GM19351 (cell line): ENCODE measurements at regions not wholly inside any gene's neighbourhood (a gene's known extent, or its start where the extent isn't known, plus 50 kb on each side); places are given as distances from the start of the nearest gene placed in this dataset.

Experiments
- ATAC-seq: cut with Tn5 transposase; IDR thresholded peaks from one replicate; pipeline ENCODE4 v1.9.1; 2021; ENCODE audit warnings: mild to moderate bottlenecking, moderate library complexity; ENCODE audit not compliant: unreplicated experiment

DNA sequence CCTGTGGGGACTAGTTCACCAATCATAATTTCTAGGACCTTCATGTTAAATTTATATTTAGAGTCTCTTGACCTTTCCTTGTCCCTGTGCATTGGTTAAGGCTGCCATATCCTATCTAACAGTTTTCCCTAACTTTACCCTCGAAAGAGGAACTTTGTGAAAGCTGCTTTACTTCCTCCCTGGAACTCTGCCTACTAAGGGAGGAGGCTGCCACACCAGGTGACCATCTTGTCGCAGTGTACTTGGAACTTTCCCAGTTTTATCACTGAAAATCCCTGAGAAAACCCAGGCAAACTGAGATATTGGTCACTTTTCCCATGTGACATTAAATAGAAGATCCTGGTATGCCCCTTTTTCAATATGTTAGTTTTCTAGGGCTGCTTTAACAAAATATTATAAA is 317.6 kb upstream of the TSHZ2 start:
- no peak for ATAC-seq

DNA sequence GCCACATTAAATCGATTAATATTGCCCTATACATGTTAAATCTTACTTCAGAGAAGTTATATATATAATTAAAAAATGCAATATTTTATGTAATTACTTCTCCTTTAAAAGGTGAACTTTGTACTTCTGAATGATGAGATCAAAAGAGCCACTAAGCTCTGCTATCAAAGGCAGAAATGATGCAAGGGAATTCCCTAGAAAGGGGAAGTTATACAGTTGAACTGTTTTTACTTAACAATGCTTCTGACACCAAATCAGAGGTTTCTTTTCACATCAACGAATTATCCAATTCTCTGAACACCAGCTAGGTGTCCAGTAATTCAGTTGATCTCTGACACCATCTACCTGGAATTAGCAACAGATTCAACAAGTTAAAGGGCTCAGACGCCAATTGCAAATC is 319.9 kb upstream of the TSHZ2 start:
- no peak for ATAC-seq

DNA sequence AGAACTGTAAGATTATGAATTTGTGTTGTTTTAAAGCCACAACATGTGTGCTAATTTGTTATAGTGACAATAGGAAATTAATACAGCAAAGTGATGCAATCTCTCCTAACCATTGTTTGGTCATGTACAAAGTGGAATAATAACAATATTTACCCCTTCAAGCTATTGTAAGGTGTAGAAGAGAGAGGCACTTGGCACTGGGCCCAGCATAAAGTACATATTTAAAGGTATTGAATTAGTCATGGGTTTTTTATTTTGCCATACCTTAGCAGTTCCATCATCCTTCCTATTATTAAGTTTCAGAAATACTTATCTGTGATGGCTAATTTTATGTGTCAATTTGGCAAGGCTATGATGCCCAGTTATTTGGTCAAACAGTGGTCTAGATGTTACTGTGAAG is 322.4 kb upstream of the TSHZ2 start:
- ATAC-seq = no peak

DNA sequence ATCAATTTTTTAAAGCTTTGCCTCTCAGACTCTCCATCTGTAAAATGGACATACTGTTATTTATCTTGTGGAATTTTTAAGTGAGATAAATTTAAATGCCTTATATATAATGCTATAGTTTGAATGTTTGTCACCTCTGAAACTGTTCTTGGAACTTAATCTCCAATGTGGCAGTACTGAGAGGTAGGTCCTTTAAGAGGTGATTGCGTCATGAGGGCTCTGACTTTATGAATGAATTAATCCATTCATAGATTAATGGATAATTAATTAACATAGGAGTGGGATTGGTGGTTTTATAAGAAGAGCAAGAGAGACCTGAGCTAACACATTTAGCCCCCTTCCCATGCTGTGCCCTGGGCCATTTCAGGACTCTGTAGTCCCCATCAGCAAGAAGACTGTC is 326.3 kb upstream of the TSHZ2 start:
- no peak for ATAC-seq

DNA sequence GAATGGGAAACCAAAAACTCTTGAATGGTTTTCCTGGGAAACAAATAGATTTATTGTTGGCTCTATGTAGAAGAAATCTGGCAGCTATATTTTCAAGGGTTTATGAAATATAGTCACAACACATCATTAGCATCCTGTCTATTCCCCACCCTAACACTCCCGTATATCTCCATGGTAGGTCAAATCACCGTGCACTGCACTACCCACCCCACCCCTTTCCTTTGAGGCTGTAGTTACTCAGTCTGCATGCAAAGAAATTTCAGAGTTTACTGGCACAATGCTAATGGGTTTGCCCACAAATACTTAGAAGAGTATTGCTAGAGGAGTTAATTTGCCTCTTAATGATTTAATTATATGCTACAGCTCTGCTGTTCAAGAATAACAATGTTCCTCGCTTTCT is 329.1 kb upstream of the TSHZ2 start:
- no peak for ATAC-seq

DNA sequence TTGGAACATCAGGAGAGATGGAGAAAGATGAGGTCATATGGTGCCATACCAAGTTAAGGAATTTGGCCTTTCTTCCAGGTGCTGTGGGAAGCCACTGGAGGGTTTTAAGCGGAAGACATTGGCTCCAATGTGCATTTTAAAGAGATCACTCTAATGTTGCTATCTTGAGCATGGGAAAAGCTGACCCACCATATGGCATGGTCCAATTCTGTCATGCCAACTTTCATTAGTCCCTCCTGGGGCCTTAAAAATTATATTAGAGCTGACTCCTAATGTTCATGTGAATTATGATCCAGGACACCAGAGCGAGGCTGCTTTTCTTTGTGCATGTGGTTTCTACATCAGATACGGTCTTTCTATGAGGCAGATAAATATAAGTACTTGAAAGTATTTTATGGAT is 335.0 kb upstream of the TSHZ2 start:
- no peak for ATAC-seq

DNA sequence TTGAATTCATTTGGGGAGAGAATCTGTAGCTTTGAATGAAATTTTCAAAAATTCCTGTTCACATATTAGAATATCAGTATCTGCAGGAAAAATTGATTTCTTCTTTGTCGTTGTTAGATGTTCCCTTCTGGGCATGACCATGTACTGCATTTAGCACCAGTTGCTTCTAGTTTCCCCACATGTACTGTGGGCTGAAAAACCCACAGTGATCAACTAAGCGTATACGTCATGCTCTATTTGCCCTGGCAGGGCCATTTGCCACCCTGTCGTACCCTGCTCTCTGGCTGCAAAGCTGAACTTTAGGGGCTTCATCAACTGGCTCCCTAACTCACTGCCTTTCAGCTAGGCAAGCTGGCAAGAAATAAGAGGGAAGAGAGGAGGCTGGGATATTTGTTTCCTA is 340.7 kb upstream of the TSHZ2 start:
- no peak for ATAC-seq

DNA sequence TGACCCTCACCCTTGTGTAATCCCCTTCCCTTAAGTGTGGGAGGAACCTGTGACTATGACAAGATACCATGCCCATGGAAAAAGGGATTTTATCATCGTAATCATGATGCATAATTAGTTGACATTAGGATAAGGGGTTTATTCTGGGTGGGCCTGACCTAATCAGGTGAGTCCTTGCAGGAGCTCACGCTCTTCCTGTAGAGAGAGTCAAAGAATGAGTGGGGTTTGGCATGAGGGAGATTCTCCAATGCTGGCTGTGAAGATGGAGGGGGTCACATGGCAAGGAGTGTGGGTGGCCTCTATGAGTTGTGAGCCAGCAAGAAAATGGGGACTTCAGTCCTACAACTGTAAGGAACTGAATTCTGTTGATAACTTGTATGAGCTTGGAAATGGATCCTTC is 342.0 kb upstream of the TSHZ2 start:
- ATAC-seq = no peak

DNA sequence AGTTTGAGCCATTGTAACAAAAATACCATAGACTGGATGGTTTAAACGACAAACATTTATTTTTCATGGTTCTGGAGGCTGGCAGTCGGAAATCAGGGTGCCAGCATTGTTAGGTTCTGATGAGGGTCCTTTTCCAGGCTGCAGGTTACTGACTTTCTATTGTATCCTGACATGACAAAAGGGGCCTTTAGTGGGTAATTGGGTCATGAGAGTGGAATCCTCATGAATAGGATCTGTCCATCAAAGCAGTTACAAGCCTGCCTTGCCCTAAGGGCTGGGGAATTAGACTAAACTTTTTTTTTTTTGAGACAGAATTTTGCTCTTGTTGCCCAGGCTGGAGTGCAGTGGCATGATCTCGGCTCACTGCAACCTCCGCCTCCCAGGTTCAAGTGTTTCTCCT is 347.9 kb upstream of the TSHZ2 start:
- no peak for ATAC-seq

DNA sequence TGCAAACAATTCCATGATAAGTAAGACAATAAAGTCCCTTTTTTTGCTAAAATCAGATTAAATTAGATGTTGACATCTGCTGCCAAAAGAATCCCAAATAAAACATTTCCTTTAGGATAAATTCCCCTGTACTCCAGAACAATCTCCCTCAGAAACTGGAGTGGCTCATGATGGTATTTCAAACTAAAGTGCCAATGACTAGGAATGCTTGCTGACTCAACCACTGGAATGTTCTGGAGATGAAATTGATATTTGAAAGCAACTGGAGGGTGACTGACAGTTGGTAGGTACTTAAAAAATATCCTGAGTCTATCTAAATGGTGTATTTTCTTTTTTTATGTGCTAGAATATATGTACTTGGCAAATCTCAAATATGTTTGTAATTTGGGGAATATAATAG is 350.1 kb upstream of the TSHZ2 start:
- ATAC-seq = no peak

DNA sequence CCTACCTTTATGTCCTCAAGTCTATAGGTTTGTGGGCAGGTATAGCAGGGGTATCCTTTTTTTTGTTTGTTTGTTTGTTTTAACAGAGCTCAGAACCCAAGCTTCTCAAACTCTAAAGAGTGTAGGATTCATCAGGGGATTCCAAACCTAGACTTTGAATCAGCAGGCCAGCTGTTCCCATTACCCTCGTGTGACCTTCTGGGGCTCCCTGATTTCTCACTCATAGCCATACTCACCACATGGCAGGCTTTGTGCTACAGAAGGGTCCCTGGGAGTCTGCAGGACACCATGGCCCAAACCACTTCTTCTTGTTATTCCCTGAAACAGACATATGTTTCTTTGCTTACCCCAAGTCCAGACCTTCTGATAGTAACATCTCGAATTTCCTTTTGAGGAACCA is 350.8 kb upstream of the TSHZ2 start:
- ATAC-seq = no peak

DNA sequence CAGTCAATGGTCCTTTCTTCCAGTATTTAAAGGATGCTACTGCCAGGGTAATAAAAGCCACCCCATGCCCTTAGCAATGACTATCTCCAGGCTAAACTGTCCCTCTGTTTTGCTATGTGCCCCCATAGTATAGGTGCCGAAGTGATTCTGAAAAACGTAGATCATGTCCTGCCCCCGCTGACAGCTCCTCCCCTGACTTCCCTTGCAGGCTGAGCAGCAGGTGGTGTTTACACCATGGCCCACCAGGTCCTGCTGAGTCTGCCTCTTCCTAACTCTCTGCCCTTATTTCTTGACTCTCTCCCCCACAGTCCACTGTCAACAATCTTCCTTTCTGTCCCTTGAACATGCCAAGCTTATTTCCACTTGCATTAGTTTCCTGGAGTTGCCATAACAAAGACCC is 352.5 kb upstream of the TSHZ2 start:
- no peak for ATAC-seq

DNA sequence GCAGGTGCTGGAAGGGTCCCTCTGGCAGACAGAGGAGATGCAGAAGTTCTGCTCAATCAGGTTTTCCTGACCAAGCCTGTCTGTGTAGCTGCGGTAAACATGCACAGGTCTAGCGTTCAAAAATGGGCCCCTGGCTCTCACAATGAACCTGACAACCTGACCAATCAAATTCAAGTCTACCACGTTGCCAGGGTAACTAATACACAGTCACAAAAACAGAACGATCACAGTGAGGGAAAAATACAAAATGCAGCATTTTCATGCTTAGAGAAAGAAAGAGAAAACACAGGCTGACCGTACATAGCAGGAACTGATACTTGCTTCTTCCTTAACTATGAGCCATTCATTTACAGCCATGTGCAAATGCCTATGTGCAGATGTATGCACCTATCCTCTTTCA is 353.1 kb upstream of the TSHZ2 start:
- ATAC-seq = no peak

DNA sequence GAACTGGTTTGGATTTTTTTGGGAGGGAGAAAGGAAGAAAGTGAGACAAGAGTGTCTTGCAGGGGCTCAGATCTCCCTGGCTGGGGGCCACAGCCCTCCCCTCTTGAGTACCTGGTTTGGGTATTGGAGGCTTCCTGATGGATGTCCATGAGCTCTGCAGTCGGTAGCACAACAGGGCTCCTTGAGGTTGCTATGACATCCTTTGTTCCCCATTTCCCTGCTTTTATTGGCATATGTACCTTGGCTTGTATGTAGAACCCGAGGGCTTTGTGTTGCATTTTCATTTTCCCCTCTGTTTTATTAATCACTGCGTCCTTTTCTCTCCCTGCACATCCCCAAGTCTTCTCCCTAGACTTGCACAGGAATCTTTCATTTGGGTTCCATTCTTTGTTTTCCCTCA is 355.5 kb upstream of the TSHZ2 start:
- ATAC-seq = no peak

DNA sequence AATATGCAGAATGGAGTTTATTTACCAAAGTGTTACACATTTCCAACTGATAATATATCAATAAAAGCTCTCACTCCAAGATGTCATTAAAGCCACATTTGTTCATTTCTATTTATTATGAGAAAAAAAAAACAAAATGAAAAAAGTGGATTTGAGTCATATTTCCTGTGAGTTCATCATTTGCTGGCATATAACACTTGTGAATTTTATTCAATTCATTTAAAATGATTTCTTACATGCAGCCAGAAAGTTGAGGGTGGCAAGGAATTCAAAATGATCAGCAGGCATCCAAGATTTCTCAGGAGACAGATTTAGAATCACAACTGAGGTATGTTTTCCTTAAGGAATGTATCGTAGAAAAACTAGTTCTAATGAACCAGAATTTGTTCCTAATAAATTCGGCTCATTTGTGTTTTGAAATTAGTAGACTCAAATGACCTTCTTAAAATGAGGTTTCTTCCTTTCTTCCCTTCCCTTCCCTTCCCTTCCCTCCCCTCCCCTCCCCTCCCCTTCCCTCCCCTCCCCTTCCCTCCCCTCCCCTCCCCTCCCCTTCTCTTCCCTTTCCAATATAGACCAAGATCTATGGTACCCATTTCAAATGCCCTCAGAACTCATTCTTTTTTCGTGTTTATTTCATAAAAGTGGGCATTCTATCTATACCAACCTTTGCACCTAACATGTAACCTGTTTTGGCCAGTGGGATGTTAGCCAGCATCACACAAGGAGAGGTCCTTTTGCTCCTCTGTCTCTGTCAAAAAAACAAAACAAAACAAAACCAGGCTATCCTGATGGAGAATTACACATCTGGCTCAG is 357.9 kb upstream of the TSHZ2 start:
- ATAC-seq = no peak

DNA sequence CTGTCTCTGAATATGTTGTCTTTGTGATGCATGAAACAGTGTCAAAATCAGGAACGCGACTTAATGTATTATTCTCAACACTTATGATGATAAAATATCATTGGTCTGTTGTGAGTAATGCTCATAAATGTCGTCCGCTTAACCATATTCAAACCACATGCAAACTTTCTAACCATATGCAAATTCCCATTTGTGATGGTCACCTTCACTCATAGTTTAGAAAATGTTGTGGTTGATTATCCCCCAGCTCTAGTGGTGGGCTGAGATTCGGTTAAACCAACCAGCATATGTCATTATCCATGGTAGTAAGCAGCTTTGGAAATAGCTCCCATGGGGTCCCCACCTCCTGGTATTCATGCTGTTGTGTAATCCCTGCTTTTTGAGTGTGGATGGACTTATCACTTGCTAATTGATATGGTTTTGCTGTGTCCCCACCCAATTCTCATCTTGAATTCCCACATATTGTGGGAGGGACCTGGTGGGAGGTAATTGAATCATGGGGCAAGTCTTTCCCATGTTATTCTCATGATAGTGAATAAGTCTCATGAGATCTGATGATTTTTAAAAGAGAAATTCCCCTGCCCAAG is 360.0 kb upstream of the TSHZ2 start:
- no peak for ATAC-seq

DNA sequence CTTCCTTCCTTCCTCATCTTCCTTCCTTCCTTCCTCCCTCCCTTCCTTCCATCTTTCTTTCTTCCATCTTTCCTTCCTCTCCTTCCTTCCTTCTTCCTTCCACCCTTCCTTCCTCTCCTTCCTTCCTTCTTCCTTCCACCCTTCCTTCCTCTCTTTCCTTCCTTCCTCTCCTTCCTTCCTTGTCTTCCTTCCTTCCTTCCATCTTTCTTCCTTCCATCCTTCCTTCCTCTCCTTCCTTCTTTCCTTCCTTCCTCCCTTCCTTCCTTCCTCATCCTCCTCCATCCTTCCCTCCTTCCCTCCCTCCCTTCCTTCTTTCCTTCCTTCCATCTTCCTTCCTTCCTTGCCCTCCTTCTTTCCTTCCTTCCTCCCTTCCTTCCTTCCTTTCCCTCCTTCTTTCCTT is 361.4 kb upstream of the TSHZ2 start:
- ATAC-seq = no peak

DNA sequence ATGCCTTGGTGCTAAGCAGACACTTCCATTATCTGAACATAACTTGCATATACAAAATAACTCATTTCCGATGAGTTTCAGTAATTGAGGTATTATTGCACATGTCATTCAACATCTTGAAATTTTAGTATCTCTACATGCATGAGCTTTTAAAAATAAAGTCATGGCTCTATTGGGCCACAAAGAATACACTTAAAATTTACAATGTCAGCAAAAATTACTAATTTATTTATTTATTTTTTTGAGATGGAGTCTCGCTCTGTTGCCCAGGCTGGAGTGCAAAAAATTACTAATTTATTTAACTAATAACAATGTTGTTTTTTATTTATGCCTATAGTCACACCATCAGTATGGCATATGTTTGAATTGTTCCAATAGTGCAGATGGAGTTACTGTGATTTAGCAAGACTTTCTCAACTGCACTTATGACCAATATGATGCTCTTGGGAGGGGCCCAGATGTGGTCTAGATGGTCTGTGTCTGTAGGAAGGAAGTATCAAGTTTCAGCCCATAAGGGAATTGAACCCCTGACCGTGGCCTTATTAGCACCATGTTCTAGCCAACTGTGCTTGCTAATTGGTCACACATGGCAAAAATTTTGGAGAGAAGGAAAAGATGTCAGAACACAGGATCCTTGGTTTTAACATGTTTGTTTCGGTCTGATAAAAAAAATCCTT is 370.7 kb upstream of the TSHZ2 start:
- ATAC-seq = no peak

DNA sequence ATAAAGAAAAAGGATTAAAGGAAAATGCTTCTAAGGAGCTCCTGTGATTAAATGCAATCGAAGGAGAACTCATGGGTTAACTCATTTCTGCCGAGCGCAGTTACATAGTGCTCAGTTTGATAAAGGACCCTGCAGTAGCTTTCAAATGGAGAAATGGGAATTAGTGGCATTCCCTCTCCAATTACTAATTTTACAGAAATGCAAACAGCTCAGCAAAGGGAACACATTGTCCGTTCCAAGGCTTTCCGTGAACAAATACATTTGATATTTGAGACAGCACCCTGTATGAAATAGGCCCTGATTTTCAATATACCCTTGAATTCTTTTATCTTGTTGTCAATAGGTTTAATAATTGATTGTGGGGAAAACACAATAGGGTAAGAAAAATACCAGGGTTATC is 375.9 kb upstream of the TSHZ2 start:
- no peak for ATAC-seq

DNA sequence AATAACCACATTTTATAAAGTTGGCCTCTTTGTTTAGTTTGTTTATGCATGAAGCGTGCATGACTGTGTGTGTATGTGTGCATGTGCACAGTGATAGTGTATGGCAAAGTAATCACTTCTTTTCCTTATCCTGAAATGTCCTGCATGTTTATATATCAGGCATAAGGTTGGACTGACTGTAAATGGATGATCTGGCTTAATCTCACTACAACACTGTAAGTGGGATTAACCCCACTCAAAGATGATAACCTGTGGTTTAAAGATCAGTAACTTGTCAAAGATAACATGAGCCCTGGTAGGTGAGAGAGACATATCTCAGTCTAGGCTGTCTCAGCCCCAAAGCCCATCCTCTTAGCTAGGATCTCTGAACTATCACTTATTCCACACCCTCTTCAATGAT is 376.6 kb upstream of the TSHZ2 start:
- no peak for ATAC-seq

DNA sequence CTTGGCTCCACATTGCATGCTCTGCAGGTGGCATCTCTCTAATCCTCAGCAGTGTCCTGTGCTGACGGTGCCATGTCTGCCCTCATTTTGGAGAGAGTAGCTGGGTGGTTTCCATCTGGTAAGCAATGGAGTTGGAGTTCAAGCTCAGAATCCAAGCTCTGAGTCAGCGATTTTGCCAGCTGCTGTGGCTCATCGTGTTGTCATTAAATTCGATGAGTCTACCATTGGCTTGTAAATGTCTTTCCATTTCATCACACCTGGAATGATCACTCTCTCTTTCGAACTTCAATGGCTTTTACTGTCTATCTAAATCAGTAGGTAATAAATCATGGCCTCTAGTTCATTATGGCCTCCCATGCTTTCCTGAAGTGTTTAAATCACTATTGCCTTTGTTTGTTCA is 378.5 kb upstream of the TSHZ2 start:
- no peak for ATAC-seq

DNA sequence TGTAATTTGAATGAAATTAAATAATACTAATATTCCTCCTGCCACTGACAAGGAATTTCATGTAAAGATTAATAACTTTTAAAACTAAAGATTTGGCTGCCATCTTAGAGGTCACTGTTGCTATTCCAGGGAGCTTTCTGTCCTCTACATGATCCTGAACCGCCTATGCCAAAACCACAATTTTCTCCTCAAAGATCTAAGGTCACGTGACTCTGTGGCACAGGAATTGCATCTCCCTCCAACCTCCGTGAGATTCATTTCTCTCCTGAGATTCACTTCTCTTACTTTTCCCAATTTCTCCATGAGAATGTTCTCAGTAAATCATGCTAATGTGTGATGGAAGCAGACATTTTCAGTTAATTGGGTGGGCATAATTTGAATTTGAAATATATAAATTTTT is 379.6 kb upstream of the TSHZ2 start:
- no peak for ATAC-seq
